22Rv1 (cell line): ENCODE measurements at regions not wholly inside any gene's neighbourhood (a gene's known extent, or its start where the extent isn't known, plus 50 kb on each side); places are given as distances from the start of the nearest gene placed in this dataset.
"Not testable (repeated sequence)": the region's sequence is repeated elsewhere in the genome, so short reads cannot be mapped to it uniquely, and the experiment has no call there.

Experiments used
- H3K27ac ChIP-seq: fragments of 450-650 bp; 2 replicates; pipeline ENCODE4 v1.5.1; 2017
- CTCF ChIP-seq: fragments of 450-650 bp; IDR thresholded peaks from 2 replicates; pipeline ENCODE4 v1.5.1; 2017; ENCODE audit warnings: mild to moderate bottlenecking
- ZFX ChIP-seq: fragments of 450-650 bp; IDR thresholded peaks from 2 replicates; pipeline ENCODE4 v1.6.1; 2017; ENCODE audit warnings: antibody characterized with exemption, borderline replicate concordance

GRCh38 chr11:25793637-25794036 is 538.3 kb upstream of the ANO3 start:
- no peak overlapping the region for H3K27ac ChIP-seq
- TF ChIP-seq ZFX, result no peak
- TF ChIP-seq CTCF, result no peak

GRCh38 chr11:25794804-25795203 is 537.1 kb upstream of the ANO3 start:
- TF ChIP-seq ZFX, result no peak
- TF ChIP-seq CTCF, result no peak
- no peak overlapping the region for H3K27ac ChIP-seq

- no peak for TF ChIP-seq CTCF
- no peak for TF ChIP-seq ZFX
- H3K27ac ChIP-seq, result no peak overlapping the region
Observed at GRCh38 chr11:25816411-25816810, 515.5 kb upstream of the ANO3 start.

GRCh38 chr11:25824688-25825087 is 507.2 kb upstream of the ANO3 start:
- H3K27ac ChIP-seq, result no peak overlapping the region
- TF ChIP-seq CTCF, result no peak
- no peak for TF ChIP-seq ZFX

GRCh38 chr11:25831485-25831884 is 500.4 kb upstream of the ANO3 start:
- not testable (repeated sequence) for H3K27ac ChIP-seq

GRCh38 chr11:25838918-25839625 is 492.9 kb upstream of the ANO3 start:
- no peak overlapping the region for H3K27ac ChIP-seq
- peak; percentile 27 for TF ChIP-seq CTCF
- TF ChIP-seq ZFX, result no peak

GRCh38 chr11:25844811-25845210 is 487.1 kb upstream of the ANO3 start:
- TF ChIP-seq ZFX (no peak), CTCF (no peak)
- no peak overlapping the region for H3K27ac ChIP-seq

GRCh38 chr11:25855916-25856315 is 476.0 kb upstream of the ANO3 start:
- no peak overlapping the region for H3K27ac ChIP-seq
- TF ChIP-seq CTCF, result no peak
- TF ChIP-seq ZFX, result no peak
